Hepatocyte (in vitro differentiated cells): ENCODE measurements at regions not wholly inside any gene's neighbourhood (a gene's known extent, or its start where the extent isn't known, plus 50 kb on each side); places are given as distances from the start of the nearest gene placed in this dataset.
"Not testable (repeated sequence)": the region's sequence is repeated elsewhere in the genome, so short reads cannot be mapped to it uniquely, and the experiment has no call there.

Experiments
- DNase-seq: peaks from one replicate; pipeline ENCODE4 v3.0.0-alpha.2; 2016; ENCODE audit warnings: low spot score
- H2AFZ ChIP-seq: fragments of 200-600 bp; sonication (generic); 2 replicates; pipeline ENCODE4 v1.6.0; 2016; ENCODE audit warnings: antibody characterized with exemption, mild to moderate bottlenecking
- H3K27ac ChIP-seq: fragments of 200-600 bp; sonication (generic); 2 replicates; pipeline ENCODE4 v1.5.1; 2016; ENCODE audit warnings: mild to moderate bottlenecking
- H3K27me3 ChIP-seq: fragments of 200-600 bp; sonication (generic); 2 replicates; pipeline ENCODE4 v1.6.1; 2016
- H3K36me3 ChIP-seq: fragments of 200-600 bp; sonication (generic); replicated peaks from 2 replicates; pipeline ENCODE4 v1.5.1; 2016; ENCODE audit warnings: low read depth; ENCODE audit not compliant: insufficient read depth
- H3K4me1 ChIP-seq: fragments of 200-600 bp; sonication (generic); 2 replicates; pipeline ENCODE4 v1.5.1; 2016; ENCODE audit warnings: mild to moderate bottlenecking, moderate library complexity; ENCODE audit not compliant: insufficient read depth
- H3K4me2 ChIP-seq: fragments of 200-600 bp; sonication (generic); 2 replicates; pipeline ENCODE4 v1.6.0; 2016
- H3K4me3 ChIP-seq: fragments of 200-600 bp; sonication (generic); 2 replicates; pipeline ENCODE4 v1.5.1; 2016; ENCODE audit warnings: mild to moderate bottlenecking
- H3K79me2 ChIP-seq: fragments of 200-600 bp; sonication (generic); 2 replicates; pipeline ENCODE4 v1.6.0; 2017; ENCODE audit warnings: mild to moderate bottlenecking
- H3K9me2 ChIP-seq: fragments of 200-600 bp; sonication (generic); replicated peaks from 2 replicates; pipeline ENCODE4 v1.6.0; 2017; ENCODE audit warnings: mild to moderate bottlenecking; ENCODE audit not compliant: insufficient read depth
- H3K9me3 ChIP-seq: fragments of 200-600 bp; sonication (generic); 2 replicates; pipeline ENCODE4 v1.5.1; 2016; ENCODE audit warnings: low read depth, mild to moderate bottlenecking
- H4K20me1 ChIP-seq: fragments of 200-600 bp; sonication (generic); 2 replicates; pipeline ENCODE4 v1.6.0; 2016; ENCODE audit warnings: mild to moderate bottlenecking; ENCODE audit not compliant: insufficient read depth, poor library complexity, severe bottlenecking
- EZH2 ChIP-seq: fragments of 200-600 bp; sonication (generic); IDR thresholded peaks from 2 replicates; pipeline ENCODE4 v1.6.1; 2016; ENCODE audit warnings: antibody characterized with exemption, mild to moderate bottlenecking, borderline replicate concordance
- EZH2phosphoT487 ChIP-seq: fragments of 200-600 bp; sonication (generic); IDR thresholded peaks from one replicate; pipeline ENCODE4 v1.6.1; 2018; ENCODE audit warnings: antibody characterized with exemption, mild to moderate bottlenecking, low read depth, moderate library complexity; ENCODE audit not compliant: unreplicated experiment, severe bottlenecking
- WGBS: methylation state at CpG from one replicate; pipeline ENCODE4 v1.1.6; 2016; ENCODE audit warnings: low lambda C conversion rate; ENCODE audit errors: missing lambda C conversion rate; 5-methylcytosine and 5-hydroxymethylcytosine counted together
- TF ChIP-seq, protein P1 (sequence below): fragments of 200-600 bp; sonication (generic); IDR thresholded peaks from 2 replicates; pipeline ENCODE4 v1.5.1; 2016; ENCODE audit warnings: antibody characterized with exemption, mild to moderate bottlenecking; ENCODE audit not compliant: poor library complexity

DNA sequence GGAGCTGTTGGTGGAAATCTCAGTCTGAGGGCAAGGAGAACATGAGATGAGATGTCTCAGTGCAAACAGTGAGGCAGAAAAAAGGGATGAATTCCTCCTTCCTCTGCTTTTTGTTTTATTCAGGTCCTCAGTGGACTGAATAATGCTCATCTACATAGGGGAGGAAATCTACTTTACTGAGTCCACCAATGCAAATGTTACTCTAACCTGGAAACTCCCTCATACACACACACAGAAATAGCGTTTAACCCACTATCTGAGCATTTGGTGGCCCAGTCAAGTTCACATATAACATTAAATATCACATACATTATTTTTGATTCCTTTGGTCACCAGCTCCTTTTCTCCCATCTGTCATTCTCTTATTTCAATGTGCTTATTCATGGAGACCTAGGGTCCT, 418.8 kb downstream of the TMEM135 start:
- no peak overlapping the region for H3K4me2 ChIP-seq
- 100% methylated on average over 1 of the region's 1 CpG for WGBS
- H3K27ac ChIP-seq: no peak overlapping the region
- H3K27me3 ChIP-seq: no peaks in the 10 kb centered on the region
- no peaks in the 10 kb centered on the region for H3K4me1 ChIP-seq
- no peaks in the 10 kb centered on the region for H3K9me3 ChIP-seq
- TF ChIP-seq EZH2phosphoT487 (no peak), EZH2 (no peak)
- TF ChIP-seq, protein P1, sequence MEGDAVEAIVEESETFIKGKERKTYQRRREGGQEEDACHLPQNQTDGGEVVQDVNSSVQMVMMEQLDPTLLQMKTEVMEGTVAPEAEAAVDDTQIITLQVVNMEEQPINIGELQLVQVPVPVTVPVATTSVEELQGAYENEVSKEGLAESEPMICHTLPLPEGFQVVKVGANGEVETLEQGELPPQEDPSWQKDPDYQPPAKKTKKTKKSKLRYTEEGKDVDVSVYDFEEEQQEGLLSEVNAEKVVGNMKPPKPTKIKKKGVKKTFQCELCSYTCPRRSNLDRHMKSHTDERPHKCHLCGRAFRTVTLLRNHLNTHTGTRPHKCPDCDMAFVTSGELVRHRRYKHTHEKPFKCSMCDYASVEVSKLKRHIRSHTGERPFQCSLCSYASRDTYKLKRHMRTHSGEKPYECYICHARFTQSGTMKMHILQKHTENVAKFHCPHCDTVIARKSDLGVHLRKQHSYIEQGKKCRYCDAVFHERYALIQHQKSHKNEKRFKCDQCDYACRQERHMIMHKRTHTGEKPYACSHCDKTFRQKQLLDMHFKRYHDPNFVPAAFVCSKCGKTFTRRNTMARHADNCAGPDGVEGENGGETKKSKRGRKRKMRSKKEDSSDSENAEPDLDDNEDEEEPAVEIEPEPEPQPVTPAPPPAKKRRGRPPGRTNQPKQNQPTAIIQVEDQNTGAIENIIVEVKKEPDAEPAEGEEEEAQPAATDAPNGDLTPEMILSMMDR: no peak
- H3K36me3 ChIP-seq: no peaks in the 10 kb centered on the region
- no peak for DNase-seq
- H3K4me3 ChIP-seq: no peak overlapping the region
- no peaks in the 10 kb centered on the region for H3K9me2 ChIP-seq
- H2AFZ ChIP-seq: no peak overlapping the region
- H4K20me1 ChIP-seq: no peaks in the 10 kb centered on the region
- H3K79me2 ChIP-seq: no peaks in the 10 kb centered on the region

DNA sequence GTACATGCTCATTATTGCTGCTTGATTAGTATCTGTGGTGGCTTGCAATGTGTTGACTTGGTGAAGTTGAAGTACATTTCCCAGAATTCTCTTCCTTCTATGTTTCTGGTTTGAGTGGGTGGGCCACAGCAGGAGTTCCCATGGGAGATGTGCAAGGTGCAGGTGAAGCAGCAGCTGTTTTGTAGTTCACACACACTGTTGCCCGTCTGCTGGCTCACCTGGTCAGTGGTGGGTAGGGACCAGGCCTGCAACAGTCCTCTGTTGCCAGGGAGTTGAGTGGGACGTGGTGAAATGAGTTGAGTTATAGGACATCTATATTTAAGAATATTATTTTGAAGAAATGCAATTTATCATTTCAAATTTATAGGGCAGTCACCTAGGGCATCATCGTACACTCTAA, 417.4 kb downstream of the TMEM135 start:
- H3K79me2 ChIP-seq: no peaks in the 10 kb centered on the region
- no peak for DNase-seq
- H3K4me1 ChIP-seq: no peaks in the 10 kb centered on the region
- whole genome bisulfite sequencing: 90% methylated on average over 3 of the region's 3 CpGs
- no peaks in the 10 kb centered on the region for H3K9me3 ChIP-seq
- H4K20me1 ChIP-seq: no peaks in the 10 kb centered on the region
- TF ChIP-seq EZH2phosphoT487 (no peak), EZH2 (no peak)
- H3K27me3 ChIP-seq: no peaks in the 10 kb centered on the region
- H3K36me3 ChIP-seq: no peaks in the 10 kb centered on the region
- no peak overlapping the region for H3K27ac ChIP-seq
- no peak overlapping the region for H2AFZ ChIP-seq
- H3K4me3 ChIP-seq: no peak overlapping the region
- no peak overlapping the region for H3K4me2 ChIP-seq
- H3K9me2 ChIP-seq: no peaks in the 10 kb centered on the region

DNA sequence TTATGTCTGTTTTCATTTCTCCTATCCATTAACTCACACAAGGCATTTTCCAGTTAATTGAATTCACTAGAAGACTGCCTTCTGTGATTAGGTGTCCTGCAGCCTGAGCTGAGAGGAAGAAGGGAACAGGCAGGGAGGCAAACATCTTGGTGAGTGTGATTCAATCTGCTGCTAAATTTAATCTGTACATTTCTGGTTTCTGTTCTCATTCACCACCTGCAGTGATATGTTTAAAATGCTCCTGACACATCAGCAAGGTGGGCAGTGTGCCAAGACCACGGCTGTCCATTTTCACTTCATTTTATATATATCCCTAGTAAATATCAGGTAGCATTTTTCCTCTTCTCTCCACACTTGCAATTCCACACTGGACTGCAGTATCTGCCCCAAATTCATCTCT, 416.5 kb downstream of the TMEM135 start:
- Histone ChIP-seq H3K9me2 (no peaks in the 10 kb centered on the region), H3K79me2 (no peaks in the 10 kb centered on the region), H3K4me3 (no peak overlapping the region), H3K27ac (no peak overlapping the region), H3K9me3 (no peaks in the 10 kb centered on the region), H3K36me3 (no peaks in the 10 kb centered on the region), H3K4me1 (no peaks in the 10 kb centered on the region), H3K27me3 (no peaks in the 10 kb centered on the region), H2AFZ (no peak overlapping the region), H3K4me2 (no peak overlapping the region), H4K20me1 (no peaks in the 10 kb centered on the region)
- 68% methylated on average over 1 of the region's 1 CpG for WGBS
- TF ChIP-seq, protein P1: no peak
- no peak for TF ChIP-seq EZH2phosphoT487
- no peak for TF ChIP-seq EZH2
- no peak for DNase-seq

DNA sequence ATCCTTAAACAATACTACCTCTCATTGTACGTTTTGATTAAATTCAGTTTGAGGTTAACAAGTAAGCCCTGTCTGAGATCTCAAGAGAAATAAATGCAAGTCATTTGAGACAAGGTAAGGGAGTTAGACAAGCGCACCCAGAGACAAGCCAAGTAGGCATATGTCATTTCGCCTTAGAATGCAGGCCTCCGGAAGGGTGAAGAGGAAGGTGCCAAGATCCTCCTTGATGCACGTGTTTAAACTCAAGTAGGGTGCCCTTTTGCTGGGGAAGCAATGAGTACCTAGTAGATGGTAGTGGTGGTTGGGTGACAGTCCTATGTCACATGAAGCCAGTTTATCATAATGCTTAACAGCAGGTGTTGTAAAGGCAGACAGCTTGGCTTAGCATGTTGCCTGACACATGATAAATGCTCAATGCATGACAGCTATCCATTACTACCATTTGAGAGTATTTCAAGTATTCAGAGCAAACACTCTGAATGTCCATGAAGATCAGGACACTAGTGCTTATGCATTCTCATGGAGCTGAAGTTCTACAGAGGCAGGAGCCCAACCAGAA, 415.9 kb downstream of the TMEM135 start:
- no peak overlapping the region for H3K4me2 ChIP-seq
- WGBS: 93% methylated on average over 5 of the region's 5 CpGs

DNA sequence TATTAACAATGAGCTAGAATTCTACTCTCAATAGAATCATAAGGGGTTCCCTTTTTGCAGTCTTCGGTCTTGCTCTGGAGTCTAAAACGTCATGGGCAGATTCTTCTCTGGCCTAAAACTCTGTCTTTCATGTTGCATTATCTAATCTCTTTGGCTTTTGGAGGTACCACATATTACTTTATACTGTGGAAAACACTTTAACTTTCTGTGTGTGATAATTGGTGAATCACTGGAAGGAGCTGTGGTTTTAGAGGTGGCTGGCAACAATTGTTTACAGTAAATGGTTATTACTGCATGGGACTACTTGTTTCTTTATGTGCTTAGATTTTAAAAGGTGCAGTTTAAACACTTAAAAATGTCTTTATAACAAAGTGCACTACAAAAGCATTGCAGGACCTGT, 414.3 kb downstream of the TMEM135 start:
- not testable (repeated sequence) for H2AFZ ChIP-seq, H3K9me2 ChIP-seq, H3K9me3 ChIP-seq, DNase-seq, H3K4me2 ChIP-seq, H3K36me3 ChIP-seq, H4K20me1 ChIP-seq, H3K4me3 ChIP-seq, H3K27ac ChIP-seq, H3K4me1 ChIP-seq, H3K79me2 ChIP-seq, H3K27me3 ChIP-seq
- 65% methylated on average over 2 of the region's 2 CpGs for WGBS

More for the DNA sequence above, 415.9 kb downstream of the TMEM135 start:
- H3K4me1 ChIP-seq: no peaks in the 10 kb centered on the region
- H2AFZ ChIP-seq: no peak overlapping the region
- H4K20me1 ChIP-seq: no peaks in the 10 kb centered on the region
- H3K27me3 ChIP-seq: no peaks in the 10 kb centered on the region
- no peaks in the 10 kb centered on the region for H3K9me3 ChIP-seq
- no peak overlapping the region for H3K27ac ChIP-seq
- no peak overlapping the region for H3K4me3 ChIP-seq
- no peak for TF ChIP-seq EZH2phosphoT487
- no peaks in the 10 kb centered on the region for H3K79me2 ChIP-seq
- no peaks in the 10 kb centered on the region for H3K9me2 ChIP-seq
- no peak for DNase-seq
- H3K36me3 ChIP-seq: no peaks in the 10 kb centered on the region
